Ascending aorta (tissue), 2 donors: ENCODE measurements at regions not wholly inside any gene's neighbourhood (a gene's known extent, or its start where the extent isn't known, plus 50 kb on each side); places are given as distances from the start of the nearest gene placed in this dataset.
"Not testable (repeated sequence)": the region's sequence is repeated elsewhere in the genome, so short reads cannot be mapped to it uniquely, and the experiment has no call there.

ENCODE experiments used
- DNase-seq, 2 donors: peaks; one replicate each; pipeline ENCODE4 v3.0.0-alpha.2; 2019; ENCODE audit warnings: low spot score in 2 of 2
- H3K27ac ChIP-seq, 2 donors: fragments of 200-600 bp; sonication (generic); one replicate each; pipeline ENCODE4 v1.5.1; 2016 to 2017; ENCODE audit warnings: mild to moderate bottlenecking in 1 of 2
- H3K27me3 ChIP-seq: fragments of 200-600 bp; sonication (generic); one replicate; pipeline ENCODE4 v1.5.1; 2017
- H3K36me3 ChIP-seq, 2 donors: fragments of 200-600 bp; sonication (generic); one replicate each; pipeline ENCODE4 v1.5.1; 2016
- H3K4me1 ChIP-seq, 2 donors: fragments of 200-600 bp; sonication (generic); one replicate each; pipeline ENCODE4 v1.5.1; 2016 to 2017; ENCODE audit warnings: mild to moderate bottlenecking in 1 of 2
- H3K4me3 ChIP-seq, 2 donors: fragments of 200-600 bp; sonication (generic); one replicate each; pipeline ENCODE4 v1.5.1; 2016 to 2017; ENCODE audit warnings: mild to moderate bottlenecking in 1 of 2
- H3K9me3 ChIP-seq, 2 donors: fragments of 200-600 bp; sonication (generic); one replicate each; pipeline ENCODE4 v1.5.1; 2016
- intact Hi-C: fragments of 100-400 bp; cut with DNase I; formaldehyde crosslinking; loops from one replicate; pipeline ENCODE4 v1.15.1; 2023
- TF ChIP-seq, protein P1 (sequence below), 3 experiments: fragments of 200-600 bp in 2 of 3; fragments of 450-650 bp in 1 of 3; sonication (generic) in 2 of 3; IDR thresholded peaks; one replicate each; pipeline ENCODE4 v1.5.1; 2016 to 2019; ENCODE audit warnings: antibody characterized with exemption in 3 of 3, mild to moderate bottlenecking in 1 of 3, moderate library complexity in 1 of 3

DNA sequence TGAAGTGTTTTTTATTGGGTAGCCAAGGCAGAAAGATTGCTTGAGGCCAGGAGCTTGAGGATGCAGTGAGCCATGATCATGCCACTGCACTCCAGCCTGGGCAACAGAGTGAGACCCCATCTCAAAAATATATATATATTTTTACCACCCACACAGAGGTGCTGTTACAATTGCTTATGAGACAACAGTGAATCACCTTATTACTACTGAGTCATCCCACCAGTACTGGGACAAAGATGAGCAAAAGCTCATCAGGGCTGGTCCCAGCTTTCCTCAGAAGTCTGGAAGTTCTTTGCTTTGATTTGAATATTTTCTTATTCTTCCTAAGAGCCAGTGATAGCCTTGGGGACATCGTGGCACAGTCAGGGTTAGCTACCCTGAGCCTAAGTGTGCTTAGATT, 207.7 kb downstream of the SOX2 start:
- DNase-seq: no peak
- TF ChIP-seq, protein P1, sequence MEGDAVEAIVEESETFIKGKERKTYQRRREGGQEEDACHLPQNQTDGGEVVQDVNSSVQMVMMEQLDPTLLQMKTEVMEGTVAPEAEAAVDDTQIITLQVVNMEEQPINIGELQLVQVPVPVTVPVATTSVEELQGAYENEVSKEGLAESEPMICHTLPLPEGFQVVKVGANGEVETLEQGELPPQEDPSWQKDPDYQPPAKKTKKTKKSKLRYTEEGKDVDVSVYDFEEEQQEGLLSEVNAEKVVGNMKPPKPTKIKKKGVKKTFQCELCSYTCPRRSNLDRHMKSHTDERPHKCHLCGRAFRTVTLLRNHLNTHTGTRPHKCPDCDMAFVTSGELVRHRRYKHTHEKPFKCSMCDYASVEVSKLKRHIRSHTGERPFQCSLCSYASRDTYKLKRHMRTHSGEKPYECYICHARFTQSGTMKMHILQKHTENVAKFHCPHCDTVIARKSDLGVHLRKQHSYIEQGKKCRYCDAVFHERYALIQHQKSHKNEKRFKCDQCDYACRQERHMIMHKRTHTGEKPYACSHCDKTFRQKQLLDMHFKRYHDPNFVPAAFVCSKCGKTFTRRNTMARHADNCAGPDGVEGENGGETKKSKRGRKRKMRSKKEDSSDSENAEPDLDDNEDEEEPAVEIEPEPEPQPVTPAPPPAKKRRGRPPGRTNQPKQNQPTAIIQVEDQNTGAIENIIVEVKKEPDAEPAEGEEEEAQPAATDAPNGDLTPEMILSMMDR (IDR thresholded peaks at IDR 0.05): no peak
- no peaks in the 10 kb centered on the region for H3K36me3 ChIP-seq
- H3K27ac ChIP-seq: no peak overlapping the region
- H3K9me3 ChIP-seq: no peaks in the 10 kb centered on the region
- intact Hi-C loops: no loop called here
- no peak overlapping the region for H3K4me3 ChIP-seq
- no peaks in the 10 kb centered on the region for H3K4me1 ChIP-seq
- no peaks in the 10 kb centered on the region for H3K27me3 ChIP-seq

DNA sequence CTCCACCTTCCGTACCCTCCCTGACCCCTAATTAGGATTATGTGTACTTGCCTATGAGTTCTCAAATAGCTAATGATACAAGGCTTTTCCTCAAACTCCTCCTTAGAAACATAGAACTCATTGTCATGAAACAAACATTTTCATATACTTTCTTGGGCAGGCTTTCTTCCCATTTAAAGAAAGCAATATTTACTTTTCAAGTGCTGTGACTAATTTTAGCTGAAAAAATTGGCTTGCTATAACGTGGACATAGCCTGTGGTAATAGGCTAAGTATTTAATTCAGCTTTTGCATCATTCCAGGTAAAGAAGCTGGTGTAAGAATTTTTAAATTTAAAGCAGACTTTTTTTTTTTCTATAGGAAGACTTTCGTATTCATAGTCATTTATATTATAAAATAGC, 208.7 kb downstream of the SOX2 start:
- DNase-seq: no peak
- Histone ChIP-seq H3K9me3 (no peaks in the 10 kb centered on the region), H3K4me3 (no peak overlapping the region), H3K4me1 (no peaks in the 10 kb centered on the region), H3K27ac (no peak overlapping the region), H3K27me3 (no peaks in the 10 kb centered on the region), H3K36me3 (no peaks in the 10 kb centered on the region)
- TF ChIP-seq, protein P1 (IDR thresholded peaks at IDR 0.05): no peak
- intact Hi-C loops: no loop called here

GRCh38 chr3:181921220-181921619, 209.5 kb downstream of the SOX2 start:
- Histone ChIP-seq H3K27me3 (no peaks in the 10 kb centered on the region), H3K4me1 (no peaks in the 10 kb centered on the region), H3K9me3 (no peaks in the 10 kb centered on the region), H3K4me3 (no peak overlapping the region), H3K36me3 (no peaks in the 10 kb centered on the region), H3K27ac (no peak overlapping the region)
- TF ChIP-seq, protein P1 (IDR thresholded peaks at IDR 0.05): no peak
- DNase-seq: no peak
- intact Hi-C loops: no loop called here

DNA sequence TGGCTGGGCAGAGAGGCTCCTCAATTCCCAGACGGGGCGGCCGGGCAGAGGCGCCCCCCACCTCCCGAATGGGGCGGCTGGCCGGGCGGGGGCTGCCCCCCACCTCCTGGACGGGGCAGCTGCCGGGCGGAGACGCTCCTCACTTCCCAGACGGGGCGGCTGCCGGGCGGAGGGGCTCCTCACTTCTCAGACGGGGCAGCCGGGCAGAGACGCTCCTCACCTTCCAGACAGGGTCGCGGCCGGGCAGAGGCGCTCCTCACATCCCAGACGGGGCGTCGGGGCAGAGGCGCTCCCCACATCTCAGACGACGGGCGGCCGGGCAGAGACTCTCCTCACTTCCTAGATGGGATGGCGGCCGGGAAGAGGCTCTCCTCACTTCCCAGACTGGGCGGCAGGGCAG, 214.1 kb downstream of the SOX2 start:
- H3K36me3 ChIP-seq, H3K9me3 ChIP-seq, H3K4me3 ChIP-seq, DNase-seq, intact Hi-C loops, H3K4me1 ChIP-seq, H3K27me3 ChIP-seq, H3K27ac ChIP-seq: not testable (repeated sequence)

DNA sequence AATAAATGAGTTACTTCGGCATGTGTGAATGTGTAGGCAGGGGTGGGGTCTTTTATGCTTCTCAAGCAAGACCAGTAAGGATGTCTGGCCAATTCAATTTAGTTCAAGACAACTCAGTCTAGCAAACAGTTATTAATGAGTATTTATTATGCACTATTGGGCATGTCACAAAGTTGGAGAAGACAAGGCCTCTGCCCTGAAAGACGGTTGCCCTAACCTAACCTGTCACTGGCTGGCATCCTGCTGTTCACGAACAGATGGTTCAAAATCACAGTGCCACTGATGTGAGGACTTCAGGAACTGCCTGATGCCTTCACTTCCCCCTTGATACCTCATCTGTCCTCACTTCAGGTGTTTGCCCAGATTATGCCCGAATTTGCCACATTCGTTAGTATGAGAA, 217.8 kb downstream of the SOX2 start:
- DNase-seq: no peak
- H3K36me3 ChIP-seq: no peaks in the 10 kb centered on the region
- intact Hi-C loops: no loop called here
- H3K4me3 ChIP-seq: no peak overlapping the region
- no peak overlapping the region for H3K27ac ChIP-seq
- H3K4me1 ChIP-seq: no peaks in the 10 kb centered on the region
- TF ChIP-seq, protein P1 (IDR thresholded peaks at IDR 0.05): no peak
- H3K9me3 ChIP-seq: no peaks in the 10 kb centered on the region
- H3K27me3 ChIP-seq: no peaks in the 10 kb centered on the region

DNA sequence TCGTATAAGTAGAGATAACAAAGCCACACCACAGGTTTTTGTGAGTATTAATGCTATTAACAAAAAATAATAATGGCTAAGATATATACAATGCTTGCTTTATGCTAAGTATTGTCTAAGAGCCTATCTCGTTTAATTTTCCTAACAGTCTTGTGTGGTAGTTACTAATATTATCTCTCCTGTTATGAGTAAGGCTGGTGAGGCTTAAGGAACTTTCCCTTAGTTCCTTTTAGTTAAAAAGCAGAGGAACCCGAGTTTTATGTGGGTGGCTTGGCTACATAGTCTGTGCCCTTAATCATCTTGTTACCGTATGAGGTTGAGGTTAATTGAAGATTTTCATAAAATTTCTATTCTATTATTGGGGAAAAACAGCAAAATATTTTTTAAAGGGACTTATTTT, 218.4 kb downstream of the SOX2 start:
- Histone ChIP-seq H3K27ac (no peak overlapping the region), H3K9me3 (no peaks in the 10 kb centered on the region), H3K4me1 (no peaks in the 10 kb centered on the region), H3K27me3 (no peaks in the 10 kb centered on the region), H3K4me3 (no peak overlapping the region), H3K36me3 (no peaks in the 10 kb centered on the region)
- TF ChIP-seq, protein P1 (IDR thresholded peaks at IDR 0.05): no peak
- no peak for DNase-seq
- intact Hi-C loops: no loop called here
